Stimulated activated memory B cell treated with anti-CD40 and anti-IgM and Interleukin-4, amounts not matched to agents 10 μg/mL and 1 μg/mL and 100 μg/mL, for 72 hours (primary cell): ENCODE measurements at regions not wholly inside any gene's neighbourhood (a gene's known extent, or its start where the extent isn't known, plus 50 kb on each side); places are given as distances from the start of the nearest gene placed in this dataset.
"Not testable (repeated sequence)": the region's sequence is repeated elsewhere in the genome, so short reads cannot be mapped to it uniquely, and the experiment has no call there.

ENCODE experiments used
- ATAC-seq: fragments of 150-1000 bp; cut with Tn5 transposase; 2 replicates; pipeline ENCODE4 v1.10.0; 2021
- H3K27ac Mint-ChIP-seq: one replicate; pipeline ENCODE4 v1.8.0; 2022; ENCODE audit warnings: mild to moderate bottlenecking, mixed read lengths
- H3K27me3 Mint-ChIP-seq: one replicate; pipeline ENCODE4 v1.8.0; 2022; ENCODE audit warnings: mixed read lengths
- H3K36me3 Mint-ChIP-seq: one replicate; pipeline ENCODE4 v1.8.0; 2022; ENCODE audit warnings: mixed read lengths
- H3K4me1 Mint-ChIP-seq: one replicate; pipeline ENCODE4 v1.8.0; 2022; ENCODE audit warnings: mixed read lengths
- H3K4me3 Mint-ChIP-seq: one replicate; pipeline ENCODE4 v1.8.0; 2022; ENCODE audit warnings: mild to moderate bottlenecking, moderate library complexity, mixed read lengths
- H3K9me3 Mint-ChIP-seq: one replicate; pipeline ENCODE4 v1.8.0; 2022; ENCODE audit warnings: mixed read lengths

GRCh38 chr11:87934182-87934581 is 241.1 kb downstream of the RAB38 start:
- H3K36me3 Mint-ChIP-seq: no peaks in the 10 kb centered on the region
- no peak for ATAC-seq
- peaks cover 3% of the 10 kb centered on the region for H3K9me3 Mint-ChIP-seq
- no peaks in the 10 kb centered on the region for H3K4me1 Mint-ChIP-seq
- H3K27me3 Mint-ChIP-seq: no peaks in the 10 kb centered on the region
- no peak overlapping the region for H3K4me3 Mint-ChIP-seq
- no peak overlapping the region for H3K27ac Mint-ChIP-seq

- no peaks in the 10 kb centered on the region for H3K27me3 Mint-ChIP-seq
- H3K36me3 Mint-ChIP-seq: no peaks in the 10 kb centered on the region
- H3K27ac Mint-ChIP-seq: no peak overlapping the region
- H3K4me1 Mint-ChIP-seq: no peaks in the 10 kb centered on the region
- H3K9me3 Mint-ChIP-seq: peaks cover 3% of the 10 kb centered on the region
- no peak overlapping the region for H3K4me3 Mint-ChIP-seq
- ATAC-seq: no peak
These were observed 248.8 kb downstream of the RAB38 start for GRCh38 chr11:87926250-87926970.

GRCh38 chr11:87924125-87924524 is 251.1 kb downstream of the RAB38 start:
- Mint-ChIP-seq H3K27me3 (no peaks in the 10 kb centered on the region), H3K9me3 (peaks cover 3% of the 10 kb centered on the region), H3K36me3 (no peaks in the 10 kb centered on the region), H3K4me3 (no peak overlapping the region), H3K4me1 (no peaks in the 10 kb centered on the region), H3K27ac (no peak overlapping the region)
- ATAC-seq: no peak

- Mint-ChIP-seq H3K27ac (no peak overlapping the region), H3K36me3 (no peaks in the 10 kb centered on the region), H3K4me1 (no peaks in the 10 kb centered on the region), H3K27me3 (no peaks in the 10 kb centered on the region), H3K9me3 (no peaks in the 10 kb centered on the region), H3K4me3 (no peak overlapping the region)
- ATAC-seq: no peak
These were observed 258.1 kb downstream of the RAB38 start for GRCh38 chr11:87917111-87917510.

GRCh38 chr11:87909178-87909577 is 266.1 kb downstream of the RAB38 start:
- Mint-ChIP-seq H3K27me3 (no peaks in the 10 kb centered on the region), H3K4me3 (no peak overlapping the region), H3K27ac (no peak overlapping the region), H3K9me3 (no peaks in the 10 kb centered on the region), H3K36me3 (no peaks in the 10 kb centered on the region), H3K4me1 (no peaks in the 10 kb centered on the region)
- no peak for ATAC-seq

- H3K36me3 Mint-ChIP-seq: no peaks in the 10 kb centered on the region
- no peaks in the 10 kb centered on the region for H3K27me3 Mint-ChIP-seq
- ATAC-seq: no peak
- H3K4me3 Mint-ChIP-seq: no peak overlapping the region
- no peaks in the 10 kb centered on the region for H3K4me1 Mint-ChIP-seq
- no peaks in the 10 kb centered on the region for H3K9me3 Mint-ChIP-seq
- H3K27ac Mint-ChIP-seq: no peak overlapping the region
These were observed 267.2 kb downstream of the RAB38 start for GRCh38 chr11:87908086-87908485.

- ATAC-seq: no peak
- no peaks in the 10 kb centered on the region for H3K36me3 Mint-ChIP-seq
- no peaks in the 10 kb centered on the region for H3K27me3 Mint-ChIP-seq
- peaks cover 5% of the 10 kb centered on the region for H3K9me3 Mint-ChIP-seq
- no peak overlapping the region for H3K4me3 Mint-ChIP-seq
- no peak overlapping the region for H3K27ac Mint-ChIP-seq
- no peaks in the 10 kb centered on the region for H3K4me1 Mint-ChIP-seq
These were observed 271.9 kb downstream of the RAB38 start for GRCh38 chr11:87903345-87903744.

DNA sequence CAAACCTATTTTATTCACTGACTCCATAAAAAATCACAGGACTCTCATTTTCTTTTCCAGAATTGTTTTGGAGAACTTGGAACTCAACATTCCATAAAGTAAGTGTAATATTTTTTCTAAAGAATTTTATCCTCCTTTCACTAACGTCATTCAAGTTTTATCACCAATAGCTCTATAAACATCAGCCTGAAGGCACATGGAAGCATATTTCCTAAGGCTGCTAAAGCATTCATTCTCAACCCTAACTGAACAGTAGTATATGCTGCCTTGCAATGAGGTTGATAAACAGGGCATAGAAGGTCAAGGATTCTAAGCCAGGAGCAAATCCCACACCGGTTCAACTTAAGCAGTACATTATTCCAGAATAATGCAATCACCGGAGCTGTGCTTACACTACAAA is 273.9 kb downstream of the RAB38 start:
- Mint-ChIP-seq H3K27me3 (no peaks in the 10 kb centered on the region), H3K27ac (no peak overlapping the region), H3K36me3 (no peaks in the 10 kb centered on the region), H3K4me3 (no peak overlapping the region), H3K4me1 (no peaks in the 10 kb centered on the region), H3K9me3 (peaks cover 8% of the 10 kb centered on the region)
- ATAC-seq: no peak

GRCh38 chr11:87897921-87898320 is 277.3 kb downstream of the RAB38 start:
- Mint-ChIP-seq H3K36me3 (no peaks in the 10 kb centered on the region), H3K9me3 (peaks cover 8% of the 10 kb centered on the region), H3K4me1 (no peaks in the 10 kb centered on the region), H3K4me3 (no peak overlapping the region), H3K27ac (no peak overlapping the region), H3K27me3 (no peaks in the 10 kb centered on the region)
- ATAC-seq: no peak

DNA sequence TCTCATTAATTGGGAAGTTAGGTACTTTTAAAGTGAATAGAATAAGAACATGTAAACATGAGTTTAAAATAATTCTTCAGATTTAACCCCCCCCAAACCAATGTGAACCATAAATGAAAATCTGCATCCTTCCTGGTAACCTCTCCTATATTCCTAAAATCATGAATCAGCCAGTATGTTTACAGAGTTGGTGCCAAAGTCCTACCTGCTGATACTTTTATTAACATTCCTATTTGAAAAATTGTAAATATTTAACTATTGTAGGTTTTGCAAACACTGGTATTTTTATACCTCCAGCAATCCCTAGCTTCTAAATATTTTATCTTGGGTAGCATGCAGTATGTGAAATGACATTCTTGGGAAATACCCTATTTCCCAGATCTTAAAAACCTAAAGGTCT is 278.2 kb downstream of the RAB38 start:
- Mint-ChIP-seq H3K4me1 (no peaks in the 10 kb centered on the region), H3K36me3 (no peaks in the 10 kb centered on the region)

GRCh38 chr11:87894961-87895360 is 280.3 kb downstream of the RAB38 start:
- Mint-ChIP-seq H3K36me3 (no peaks in the 10 kb centered on the region), H3K27me3 (no peaks in the 10 kb centered on the region), H3K4me1 (no peaks in the 10 kb centered on the region), H3K4me3 (no peak overlapping the region), H3K9me3 (peaks cover 8% of the 10 kb centered on the region), H3K27ac (no peak overlapping the region)
- ATAC-seq: no peak

More for the DNA sequence above, 278.2 kb downstream of the RAB38 start:
- ATAC-seq: no peak
- H3K27ac Mint-ChIP-seq: no peak overlapping the region
- H3K27me3 Mint-ChIP-seq: no peaks in the 10 kb centered on the region
- H3K9me3 Mint-ChIP-seq: peaks cover 8% of the 10 kb centered on the region
- H3K4me3 Mint-ChIP-seq: no peak overlapping the region

DNA sequence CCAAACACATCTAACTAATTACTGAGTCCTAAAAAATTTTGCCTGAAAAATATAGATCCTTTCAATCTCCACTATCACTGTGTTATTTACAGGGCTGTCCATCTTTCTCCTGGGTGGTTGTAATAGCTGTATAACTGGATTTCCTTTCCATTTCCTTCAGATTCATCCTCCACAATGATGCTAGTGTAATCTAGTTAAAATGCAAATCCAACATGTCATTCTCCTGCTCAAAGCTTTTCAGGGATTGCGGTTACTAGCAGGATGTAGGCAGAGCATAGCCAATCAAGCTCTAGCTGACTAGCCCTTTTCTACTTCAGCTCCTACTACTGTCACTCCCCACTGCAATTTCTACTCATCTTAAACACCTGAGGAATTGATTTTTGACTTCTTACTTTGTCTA is 283.0 kb downstream of the RAB38 start:
- Mint-ChIP-seq H3K36me3 (no peaks in the 10 kb centered on the region), H3K27ac (no peak overlapping the region), H3K4me3 (no peak overlapping the region), H3K9me3 (peaks cover 2% of the 10 kb centered on the region), H3K27me3 (no peaks in the 10 kb centered on the region), H3K4me1 (no peaks in the 10 kb centered on the region)
- no peak for ATAC-seq

- Mint-ChIP-seq H3K4me1 (no peaks in the 10 kb centered on the region), H3K27ac (no peak overlapping the region), H3K9me3 (peaks cover 2% of the 10 kb centered on the region), H3K27me3 (no peaks in the 10 kb centered on the region), H3K4me3 (no peak overlapping the region), H3K36me3 (no peaks in the 10 kb centered on the region)
- ATAC-seq: no peak
These were observed 286.1 kb downstream of the RAB38 start for GRCh38 chr11:87889126-87889525.

DNA sequence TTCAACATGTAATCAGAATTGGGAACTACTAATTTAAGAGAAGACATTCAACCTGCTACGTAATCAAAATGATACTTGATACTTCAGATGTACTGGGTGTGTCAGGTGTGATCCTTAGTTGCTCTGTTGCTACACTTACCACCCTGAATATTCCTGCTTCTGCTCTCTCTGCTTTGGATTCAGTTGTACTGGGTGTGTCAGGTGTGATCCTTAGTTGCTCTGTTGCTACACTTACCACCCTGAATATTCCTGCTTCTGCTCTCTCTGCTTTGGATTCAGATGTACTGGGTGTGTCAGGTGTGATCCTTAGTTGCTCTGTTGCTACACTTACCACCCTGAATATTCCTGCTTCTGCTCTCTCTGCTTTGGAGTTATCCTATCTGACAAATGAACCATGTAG is 290.2 kb downstream of the RAB38 start:
- not testable (repeated sequence) for H3K27ac Mint-ChIP-seq, ATAC-seq, H3K4me1 Mint-ChIP-seq, H3K27me3 Mint-ChIP-seq, H3K4me3 Mint-ChIP-seq, H3K36me3 Mint-ChIP-seq, H3K9me3 Mint-ChIP-seq

- peaks cover 2% of the 10 kb centered on the region for H3K9me3 Mint-ChIP-seq
These were observed 296.1 kb downstream of the RAB38 start for GRCh38 chr11:87879118-87879517.

GRCh38 chr11:87878373-87878825 is 296.8 kb downstream of the RAB38 start:
- Mint-ChIP-seq H3K4me3 (no peak overlapping the region), H3K36me3 (no peaks in the 10 kb centered on the region), H3K27ac (no peak overlapping the region), H3K4me1 (no peaks in the 10 kb centered on the region), H3K27me3 (no peaks in the 10 kb centered on the region), H3K9me3 (peaks cover 2% of the 10 kb centered on the region)
- no peak for ATAC-seq

More at GRCh38 chr11:87879118-87879517, 296.1 kb downstream of the RAB38 start:
- no peak for ATAC-seq
- H3K4me3 Mint-ChIP-seq: no peak overlapping the region
- H3K4me1 Mint-ChIP-seq: no peaks in the 10 kb centered on the region
- no peaks in the 10 kb centered on the region for H3K27me3 Mint-ChIP-seq
- H3K36me3 Mint-ChIP-seq: no peaks in the 10 kb centered on the region
- no peak overlapping the region for H3K27ac Mint-ChIP-seq
